HG03066 (cell line): ENCODE measurements at regions not wholly inside any gene's neighbourhood (a gene's known extent, or its start where the extent isn't known, plus 50 kb on each side); places are given as distances from the start of the nearest gene placed in this dataset.
"Not testable (repeated sequence)": the region's sequence is repeated elsewhere in the genome, so short reads cannot be mapped to it uniquely, and the experiment has no call there.

Experiments
- ATAC-seq: cut with Tn5 transposase; IDR thresholded peaks from one replicate; pipeline ENCODE4 v1.9.1; 2021; ENCODE audit warnings: low read depth; ENCODE audit not compliant: unreplicated experiment

DNA sequence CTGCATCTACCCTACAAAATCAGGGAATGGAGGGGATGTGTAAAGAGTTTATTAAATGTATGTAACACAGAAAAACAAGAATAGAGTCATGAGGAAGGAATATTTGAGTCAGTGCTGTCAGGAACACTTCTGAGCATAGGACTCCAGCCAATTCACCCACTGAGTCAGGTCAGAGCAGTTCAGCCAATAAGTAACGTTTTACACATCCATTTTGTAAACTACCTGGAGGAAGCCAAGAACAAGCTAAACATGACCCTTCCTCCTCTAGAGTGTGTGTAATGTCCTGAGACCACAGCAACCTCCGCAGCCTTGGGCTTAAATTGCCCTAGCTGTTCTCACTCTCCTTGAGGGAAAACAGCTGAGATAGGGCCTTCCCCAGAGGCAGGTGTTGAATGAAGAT, 691.5 kb upstream of the LRRN3 start:
- ATAC-seq, result no peak

- ATAC-seq, result no peak
Observed at GRCh38 chr7:110400411-110400810, 690.5 kb upstream of the LRRN3 start.

DNA sequence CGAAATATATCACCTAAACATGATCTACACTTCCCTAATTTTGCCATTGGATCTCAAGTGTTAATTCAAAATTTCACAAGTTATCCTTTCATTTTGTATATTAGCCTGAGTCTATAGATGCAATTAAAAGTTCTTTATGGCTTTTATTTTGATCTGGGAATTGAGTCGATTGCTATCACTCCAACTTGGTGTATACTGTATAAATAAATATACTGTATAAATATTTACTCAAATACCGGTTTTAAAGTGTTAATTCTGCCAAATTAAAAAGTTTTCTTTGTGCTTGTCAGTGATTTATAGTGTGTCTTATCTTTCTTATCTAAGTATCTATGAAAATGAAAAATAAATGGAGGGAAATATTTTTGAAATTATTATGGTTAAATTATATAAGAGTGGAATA, 683.7 kb upstream of the LRRN3 start:
- ATAC-seq, result no peak

GRCh38 chr7:110407706-110408105, 683.2 kb upstream of the LRRN3 start:
- ATAC-seq, result no peak

DNA sequence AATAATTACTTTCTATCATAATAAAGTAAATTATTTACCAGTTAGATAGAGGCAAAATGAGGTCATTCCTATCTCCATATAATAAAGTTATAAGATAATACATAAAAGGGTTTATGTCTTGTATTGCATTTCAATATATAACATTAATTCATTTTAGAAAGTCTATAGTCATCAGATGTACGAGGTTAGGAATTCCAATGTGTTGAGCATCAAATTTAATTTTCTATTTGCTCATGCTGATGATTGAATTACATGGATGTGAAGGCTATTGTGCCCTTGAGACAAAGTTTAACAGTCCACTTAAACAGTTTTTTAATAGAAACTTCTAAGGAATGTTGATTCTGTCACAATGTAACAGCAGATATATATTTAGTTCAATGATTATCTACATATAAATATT, 678.3 kb upstream of the LRRN3 start:
- ATAC-seq, result no peak

GRCh38 chr7:110413038-110413437, 677.9 kb upstream of the LRRN3 start:
- no peak for ATAC-seq

GRCh38 chr7:110417611-110418010, 673.3 kb upstream of the LRRN3 start:
- no peak for ATAC-seq

DNA sequence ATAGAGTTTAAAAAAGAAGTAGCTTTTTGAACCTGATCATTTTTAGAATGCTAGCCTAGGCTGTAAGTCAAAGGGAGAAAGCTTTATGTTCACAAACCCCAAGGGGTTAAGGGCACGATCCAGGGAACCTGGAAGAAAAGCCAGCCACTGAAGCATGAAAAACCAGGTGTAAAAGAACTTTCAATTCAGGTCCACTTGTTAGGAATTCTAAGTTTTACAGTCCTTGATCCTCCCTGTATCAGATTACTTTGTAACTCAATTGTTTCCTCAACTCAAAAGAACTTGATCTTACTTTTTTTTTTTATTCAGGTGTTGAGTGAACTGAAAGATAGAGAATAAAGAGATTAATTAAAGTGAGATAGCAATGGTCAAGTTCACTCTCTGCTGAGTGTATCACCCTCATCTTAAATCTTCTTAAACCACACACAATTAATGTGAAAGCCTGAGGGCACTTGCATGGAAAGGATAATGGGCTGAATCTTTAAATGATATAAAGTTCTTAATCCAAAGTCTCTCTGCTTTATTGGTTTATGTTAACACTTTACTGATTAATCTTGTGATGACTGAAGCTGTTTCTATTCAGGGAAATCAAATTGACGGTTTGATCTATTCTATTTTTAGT, 672.2 kb upstream of the LRRN3 start:
- no peak for ATAC-seq

DNA sequence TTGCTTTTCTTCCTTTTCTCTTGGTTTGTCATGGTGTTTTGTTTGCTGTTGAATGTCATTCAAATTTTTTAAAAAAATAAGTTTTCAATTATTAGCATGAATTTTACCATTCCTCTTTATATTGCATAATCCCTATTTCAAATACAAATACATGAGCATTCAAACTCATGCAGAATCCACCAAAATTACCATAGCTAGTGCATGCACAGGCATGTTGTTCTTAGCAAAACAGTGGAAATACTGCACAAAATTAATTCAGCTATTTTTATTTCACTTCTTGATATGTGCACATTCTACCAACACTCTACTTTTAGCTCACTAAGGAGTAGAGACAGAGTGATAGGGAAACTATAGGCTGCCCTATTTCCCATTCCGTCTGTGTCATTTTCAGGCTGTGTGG, 670.1 kb upstream of the LRRN3 start:
- ATAC-seq, result no peak

DNA sequence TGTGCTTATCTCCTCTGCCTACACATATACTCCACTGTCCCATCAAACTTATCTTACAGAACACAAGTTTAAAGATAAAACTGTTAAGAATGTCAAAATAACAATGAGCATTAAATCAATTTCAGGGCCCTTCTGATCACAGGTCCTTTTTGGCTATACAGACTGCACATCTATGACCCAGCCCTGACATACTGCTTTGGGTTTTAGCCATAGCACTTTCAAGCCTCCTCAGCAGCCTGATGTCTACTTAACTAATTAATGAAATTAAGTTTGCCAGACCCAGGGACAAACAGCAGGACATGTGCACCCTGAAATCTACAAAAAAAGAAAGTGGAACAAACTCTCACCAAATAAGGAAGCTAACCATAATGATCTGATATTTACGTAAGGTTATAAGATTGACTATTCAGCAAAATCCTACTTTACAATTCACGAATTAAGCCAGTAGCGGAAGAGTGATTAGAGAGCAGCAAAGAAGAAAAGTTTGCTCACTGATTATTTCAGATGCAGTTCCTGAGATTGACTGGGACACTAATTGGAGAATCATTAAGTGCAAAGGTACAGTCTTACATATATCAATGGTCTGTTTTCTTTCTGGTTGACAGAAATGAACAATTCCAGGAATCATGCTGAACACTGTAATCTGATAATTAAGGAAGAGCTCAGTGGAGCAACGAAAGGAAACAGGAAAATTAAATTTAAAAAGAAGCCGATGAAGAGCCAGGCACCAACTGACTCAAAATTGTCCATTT, 669.3 kb upstream of the LRRN3 start:
- no peak for ATAC-seq

GRCh38 chr7:110432061-110432553, 658.8 kb upstream of the LRRN3 start:
- ATAC-seq, result no peak

- not testable (repeated sequence) for ATAC-seq
Observed at GRCh38 chr7:110438926-110439325, 652.0 kb upstream of the LRRN3 start.

DNA sequence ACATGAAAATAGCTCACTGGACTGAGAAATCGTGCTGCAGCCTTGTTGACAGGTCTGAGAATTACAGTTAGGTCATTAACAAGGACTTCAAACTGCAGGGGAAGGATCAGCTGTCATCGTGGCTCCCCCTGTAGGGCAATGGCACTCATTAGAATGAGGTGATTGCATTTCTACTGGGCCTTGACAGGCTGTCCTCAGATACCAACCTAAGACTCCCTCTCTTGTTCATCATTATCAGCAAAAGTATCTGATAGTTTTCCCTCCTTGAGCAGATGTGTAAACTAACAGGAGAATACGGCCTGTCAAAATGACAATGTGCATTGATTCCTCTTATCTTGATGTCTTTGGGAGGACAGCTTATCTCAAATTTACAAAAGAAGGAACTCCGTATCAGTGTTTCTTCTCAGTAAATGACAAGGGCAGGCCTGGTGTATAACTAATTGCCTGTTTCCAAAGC, 648.5 kb upstream of the LRRN3 start:
- no peak for ATAC-seq

DNA sequence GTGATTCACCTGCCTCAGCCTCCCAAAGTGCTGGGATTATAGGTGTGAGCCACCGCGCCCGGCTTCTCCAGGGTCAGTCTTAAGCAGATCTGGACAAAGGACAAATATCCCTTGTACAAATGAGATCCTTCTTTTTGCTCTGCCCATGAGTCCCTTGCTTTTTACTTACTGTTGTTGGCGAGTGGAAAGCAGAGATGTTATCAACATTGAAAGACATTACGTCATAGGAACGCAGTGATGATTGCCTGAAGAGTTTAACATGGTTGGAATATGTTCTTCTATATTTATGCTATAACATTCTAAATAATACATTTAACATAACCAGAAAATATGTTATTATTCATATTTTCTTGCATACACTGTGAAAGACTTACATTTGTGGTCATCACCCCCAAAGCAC, 644.3 kb upstream of the LRRN3 start:
- ATAC-seq, result no peak

GRCh38 chr7:110448918-110449317, 642.0 kb upstream of the LRRN3 start:
- no peak for ATAC-seq

GRCh38 chr7:110454713-110455112, 636.2 kb upstream of the LRRN3 start:
- ATAC-seq, result no peak

DNA sequence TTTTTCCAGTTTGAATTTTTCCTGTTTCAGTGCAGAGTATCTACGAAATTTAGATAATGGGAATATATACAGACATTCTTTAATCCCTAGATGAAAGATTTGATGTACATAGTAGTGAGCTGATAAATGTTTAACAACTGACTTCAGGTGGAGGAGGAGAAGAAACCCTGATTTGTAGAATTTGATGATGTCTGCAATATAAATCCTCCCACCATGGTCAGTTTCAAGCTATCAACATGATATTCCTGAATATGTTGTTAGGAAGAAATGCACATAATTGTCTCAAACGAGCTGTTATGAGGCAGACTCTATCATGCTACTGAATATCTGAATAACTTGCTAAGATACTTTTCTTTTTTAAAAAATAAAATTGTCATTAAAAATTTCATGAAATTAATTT, 629.3 kb upstream of the LRRN3 start:
- no peak for ATAC-seq

- ATAC-seq, result no peak
Observed at GRCh38 chr7:110470420-110470819, 620.5 kb upstream of the LRRN3 start.

DNA sequence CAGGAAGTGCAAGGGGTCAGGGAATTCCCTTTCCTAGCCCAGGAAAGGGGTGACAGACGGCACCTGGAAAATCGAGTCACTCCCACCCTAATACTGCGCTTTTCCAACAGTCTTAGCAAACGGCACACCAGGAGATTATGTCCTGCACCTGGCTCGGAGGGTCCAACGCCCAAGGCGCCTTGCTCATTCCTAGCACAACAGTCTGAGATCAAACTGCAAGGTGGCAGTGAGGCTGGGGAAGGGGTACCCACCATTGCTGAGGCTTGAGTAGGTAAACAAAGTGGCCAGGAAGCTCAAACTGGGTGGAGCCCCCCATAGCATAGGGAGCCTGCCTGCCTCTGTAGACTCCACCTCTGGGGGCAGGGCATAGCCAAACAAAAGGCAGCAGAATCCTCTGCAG, 618.5 kb upstream of the LRRN3 start:
- not testable (repeated sequence) for ATAC-seq

DNA sequence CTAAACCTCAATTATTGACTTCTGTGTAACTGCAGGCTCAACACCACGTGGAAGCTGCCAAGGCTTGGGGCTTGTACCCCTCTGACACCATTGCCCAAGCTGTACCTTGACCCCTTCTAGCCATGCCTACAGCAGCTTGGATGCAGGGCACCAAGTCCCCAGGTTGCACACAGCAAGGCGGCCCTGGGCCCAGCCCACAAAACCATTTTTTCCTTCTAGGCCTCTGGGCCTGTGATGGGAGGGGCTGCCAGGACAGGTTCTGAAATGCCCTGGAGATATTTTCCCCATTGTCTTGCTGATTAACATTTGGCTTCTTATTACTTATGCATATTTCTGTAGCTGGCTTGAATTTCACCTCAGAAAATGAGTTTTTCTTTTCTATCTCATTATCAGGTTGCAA, 610.0 kb upstream of the LRRN3 start:
- no peak for ATAC-seq

DNA sequence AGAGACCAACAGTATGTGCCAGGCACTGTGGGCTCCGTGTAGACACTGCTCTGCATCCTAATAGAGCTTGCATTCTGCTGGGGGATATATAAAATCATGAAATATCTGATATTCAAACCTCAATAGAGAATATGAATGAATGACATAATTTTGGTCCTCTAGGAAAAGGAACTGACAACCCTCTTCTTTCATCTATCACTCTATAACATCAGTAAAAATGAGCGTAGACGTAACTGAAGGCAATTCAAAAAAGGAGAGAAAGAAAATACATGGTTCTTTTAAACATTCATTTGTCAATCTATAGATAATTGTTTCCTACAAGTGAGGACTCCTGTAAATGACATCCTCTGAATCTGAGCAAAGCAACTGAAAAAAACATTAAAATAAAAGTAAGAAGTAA, 607.4 kb upstream of the LRRN3 start:
- no peak for ATAC-seq

DNA sequence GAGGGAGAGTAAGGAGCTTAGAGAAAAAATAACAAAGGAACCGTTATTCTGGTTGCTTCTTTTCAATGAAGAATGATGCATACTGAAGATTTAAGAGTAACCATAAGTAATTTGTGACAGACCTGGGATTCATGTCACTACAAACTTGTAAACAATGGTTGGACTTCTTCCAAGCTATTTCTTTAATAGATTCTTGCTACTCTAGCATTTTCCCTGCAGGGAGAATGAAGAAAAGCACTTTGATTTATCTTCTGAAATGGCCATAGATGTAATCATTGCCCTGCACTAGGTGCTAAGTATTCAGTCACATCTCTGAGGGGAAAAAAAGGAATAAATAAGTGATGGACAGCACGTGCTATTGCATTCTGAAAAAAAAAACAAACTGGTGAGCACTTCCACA, 606.6 kb upstream of the LRRN3 start:
- no peak for ATAC-seq
